ENCODE measurements at regions not wholly inside any gene's neighbourhood (a gene's known extent, or its start where the extent isn't known, plus 50 kb on each side); places are given as distances from the start of the nearest gene placed in this dataset.

- Histone ChIP-seq H2AFZ (ENCODE audit: low read length) (no peak overlapping the region), H3K4me3 (ENCODE audit: low read length) (no peak overlapping the region), H3K79me2 (ENCODE audit: low read length) (no peaks in the 10 kb centered on the region), H3K9me3 (replicated peaks; ENCODE audit: insufficient read depth, low read length) (no peaks in the 10 kb centered on the region), H3K9me2 (replicated peaks; ENCODE audit: insufficient read depth, low read length) (no peaks in the 10 kb centered on the region), H3F3A (ENCODE audit: insufficient read depth, low read length) (no peaks in the 10 kb centered on the region), H3K27me3 (replicated peaks; ENCODE audit: insufficient read depth, low read length) (no peaks in the 10 kb centered on the region), H3K36me3 (replicated peaks; ENCODE audit: insufficient read depth, low read length) (no peaks in the 10 kb centered on the region), H3K9ac (ENCODE audit: low read length) (no peak overlapping the region), H3K4me2 (ENCODE audit: low read depth, low read length) (no peak overlapping the region), H3K4me1 (ENCODE audit: low read length) (no peaks in the 10 kb centered on the region), H3K27ac (ENCODE audit: low read length) (no peak overlapping the region), H4K20me1 (ENCODE audit: insufficient read depth, low read length) (no peaks in the 10 kb centered on the region)
- no peak for DNase-seq
- no peak for TF ChIP-seq CTCF (IDR thresholded peaks at IDR 0.05; ENCODE audit: low read length)
- no peak for TF ChIP-seq EZH2 (optimal IDR thresholded peaks at IDR 0.05; ENCODE audit: low read depth, low read length)
- TF ChIP-seq EZH2phosphoT487 (IDR thresholded peaks at IDR 0.05; ENCODE audit: low read length): no peak
These were observed 54.3 kb upstream of the MEGF10 start for GRCh38 chr5:127236254-127236653.

All from MM.1S (cell line).